H1 (cell line): ENCODE measurements at regions not wholly inside any gene's neighbourhood (a gene's known extent, or its start where the extent isn't known, plus 50 kb on each side); places are given as distances from the start of the nearest gene placed in this dataset.

Experiments
- CBX5 ChIP-seq: fragments of 300-800, 300-1000 bp; sonication (generic); IDR thresholded peaks from 2 replicates; pipeline ENCODE4 v1.7.1; 2016; ENCODE audit warnings: antibody characterized with exemption, low read length, low read depth
- SIRT6 ChIP-seq: IDR thresholded peaks from one replicate; pipeline ENCODE4 v1.7.1; 2012; ENCODE audit warnings: low read length, inconsistent platforms
- SP4 ChIP-seq: IDR thresholded peaks from 2 replicates; pipeline ENCODE4 v1.6.1; 2012; ENCODE audit warnings: low read length, inconsistent platforms
- TF ChIP-seq, protein P1 (sequence below): IDR thresholded peaks from 2 replicates; pipeline ENCODE4 v1.6.1; 2012; ENCODE audit warnings: low read length, inconsistent platforms

DNA sequence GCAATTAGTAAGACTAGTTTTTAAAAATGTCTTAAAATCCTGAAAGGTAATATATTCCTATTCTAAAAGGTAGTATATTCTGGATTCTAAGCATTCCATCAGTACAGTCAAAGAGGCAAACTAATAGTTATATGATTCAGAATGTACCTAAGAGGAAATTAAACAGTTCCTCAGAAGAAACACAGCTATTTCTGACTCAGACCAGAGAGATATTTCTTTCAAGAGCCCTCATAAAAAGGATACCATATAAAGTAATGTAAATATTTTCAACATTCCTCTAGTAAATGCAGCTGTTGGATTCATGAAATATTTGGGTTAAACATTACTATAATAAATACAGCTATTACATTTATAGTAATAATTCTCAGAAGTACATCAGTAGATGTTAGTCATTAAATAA is 358.3 kb downstream of the MAGEB5 start (continued):
- no peak for TF ChIP-seq CBX5
- no peak for TF ChIP-seq SP4
- TF ChIP-seq, protein P1, sequence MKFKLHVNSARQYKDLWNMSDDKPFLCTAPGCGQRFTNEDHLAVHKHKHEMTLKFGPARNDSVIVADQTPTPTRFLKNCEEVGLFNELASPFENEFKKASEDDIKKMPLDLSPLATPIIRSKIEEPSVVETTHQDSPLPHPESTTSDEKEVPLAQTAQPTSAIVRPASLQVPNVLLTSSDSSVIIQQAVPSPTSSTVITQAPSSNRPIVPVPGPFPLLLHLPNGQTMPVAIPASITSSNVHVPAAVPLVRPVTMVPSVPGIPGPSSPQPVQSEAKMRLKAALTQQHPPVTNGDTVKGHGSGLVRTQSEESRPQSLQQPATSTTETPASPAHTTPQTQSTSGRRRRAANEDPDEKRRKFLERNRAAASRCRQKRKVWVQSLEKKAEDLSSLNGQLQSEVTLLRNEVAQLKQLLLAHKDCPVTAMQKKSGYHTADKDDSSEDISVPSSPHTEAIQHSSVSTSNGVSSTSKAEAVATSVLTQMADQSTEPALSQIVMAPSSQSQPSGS: no peak
- TF ChIP-seq SIRT6: no peak
